ENCODE measurements at regions not wholly inside any gene's neighbourhood (a gene's known extent, or its start where the extent isn't known, plus 50 kb on each side); places are given as distances from the start of the nearest gene placed in this dataset.
A peak's percentile ranks its signal among the peaks of the same experiment; 100 is the strongest.

DNA sequence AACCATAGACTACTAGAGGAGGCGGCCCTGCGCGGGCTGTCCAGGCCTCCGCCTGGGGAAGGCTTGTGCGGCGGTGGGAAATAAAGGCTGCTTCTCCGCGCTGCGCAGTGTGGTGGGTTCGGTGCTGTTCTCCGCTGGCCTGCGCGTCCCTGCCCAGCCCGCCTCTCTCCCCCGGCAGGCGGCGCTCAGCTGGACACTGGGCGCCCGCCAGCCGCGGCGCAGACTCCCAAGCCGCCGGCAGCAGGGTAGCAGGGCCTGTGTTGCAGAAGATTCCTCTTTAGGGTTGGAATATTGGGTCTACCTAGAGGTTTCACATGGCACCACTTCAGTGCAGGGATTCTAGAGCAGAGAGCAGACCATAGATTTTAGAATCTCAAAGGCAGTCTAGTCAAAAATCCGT lies 66.1 kb upstream of the ZPBP start:
- no peak for FAIRE-seq
- no peak for DNase-seq (ENCODE audit: insufficient read length)
- TF ChIP-seq POLR2A (IDR thresholded peaks at IDR 0.05; ENCODE audit: low read depth, low read length) (no peak), POLR2AphosphoS5 (IDR thresholded peaks at IDR 0.05; ENCODE audit: low read depth, low read length) (no peak), TAF1 (IDR thresholded peaks at IDR 0.05; ENCODE audit: borderline replicate concordance, low read depth, low read length) (no peak)

DNA sequence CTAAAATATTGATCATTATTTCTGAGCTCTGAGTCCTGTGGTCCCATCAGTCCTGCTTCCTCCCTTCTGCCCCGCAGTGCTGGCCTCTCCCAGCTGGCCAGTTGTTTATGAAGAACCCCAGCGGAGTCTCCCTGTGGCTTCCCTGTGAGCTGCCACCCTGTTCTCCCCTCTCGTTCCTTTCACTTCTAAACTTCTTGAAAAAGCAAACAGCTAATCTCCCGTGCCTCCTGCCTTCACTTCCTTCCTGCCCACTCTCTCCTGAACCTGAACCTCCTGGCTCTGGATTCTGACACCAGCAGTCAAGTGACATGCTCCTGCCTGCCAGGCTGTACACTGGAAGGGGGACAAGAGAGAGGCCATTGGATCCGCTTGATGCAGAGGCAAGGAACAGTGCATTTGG lies 63.7 kb upstream of the ZPBP start:
- DNase-seq (ENCODE audit: insufficient read length) = no peak
- peak; percentile 38 for FAIRE-seq
- no peak for TF ChIP-seq POLR2AphosphoS5 (IDR thresholded peaks at IDR 0.05; ENCODE audit: low read depth, low read length)

DNA sequence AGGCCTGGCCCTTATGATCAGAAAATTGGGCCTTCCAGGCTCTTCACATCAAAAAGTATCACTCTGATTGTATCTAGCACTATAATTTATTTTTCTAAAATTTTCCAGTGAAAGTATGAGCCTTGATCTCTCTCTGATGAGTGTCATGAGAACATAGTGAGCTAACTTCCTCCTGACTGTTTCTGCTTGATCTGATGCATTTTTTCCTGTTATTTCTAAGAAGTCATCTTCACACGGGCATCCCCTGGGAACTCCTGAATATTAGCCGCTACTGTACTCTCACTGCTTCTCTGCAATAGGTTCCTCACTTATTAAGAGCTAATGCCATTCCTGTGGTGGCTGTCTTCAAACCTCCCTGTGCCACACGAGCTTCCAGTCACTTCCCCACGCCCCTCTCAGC lies 63.1 kb upstream of the ZPBP start:
- no peak for FAIRE-seq
- TF ChIP-seq POLR2A (IDR thresholded peaks at IDR 0.05; ENCODE audit: low read depth, low read length) = no peak
- no peak for TF ChIP-seq TAF1 (IDR thresholded peaks at IDR 0.05; ENCODE audit: borderline replicate concordance, low read depth, low read length)
- no peak for DNase-seq (ENCODE audit: insufficient read length)

DNA sequence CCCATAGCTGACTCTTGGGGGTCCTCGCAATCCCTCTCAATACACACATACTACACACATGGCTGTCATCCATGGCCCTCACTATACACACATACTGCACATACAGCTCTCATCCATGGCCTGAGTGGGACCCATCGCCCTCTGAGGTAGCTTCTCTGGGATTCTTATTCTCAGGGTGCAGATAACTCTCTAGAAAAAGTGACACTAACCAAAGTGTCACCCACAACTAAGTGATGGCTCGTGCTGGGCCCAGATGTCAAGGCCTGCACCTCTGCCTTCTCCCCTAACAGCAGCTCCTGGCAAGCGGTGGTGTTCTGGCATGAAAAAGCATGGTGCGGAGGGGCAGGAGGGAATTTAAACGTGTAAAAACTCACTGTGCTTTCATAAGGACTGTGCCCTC lies 62.7 kb upstream of the ZPBP start:
- DNase-seq (ENCODE audit: insufficient read length) (no peak), FAIRE-seq (no peak)
- no peak for TF ChIP-seq TAF1 (IDR thresholded peaks at IDR 0.05; ENCODE audit: borderline replicate concordance, low read depth, low read length)
- TF ChIP-seq POLR2AphosphoS5 (IDR thresholded peaks at IDR 0.05; ENCODE audit: low read depth, low read length) = no peak
- TF ChIP-seq POLR2A (IDR thresholded peaks at IDR 0.05; ENCODE audit: low read depth, low read length) = no peak

DNA sequence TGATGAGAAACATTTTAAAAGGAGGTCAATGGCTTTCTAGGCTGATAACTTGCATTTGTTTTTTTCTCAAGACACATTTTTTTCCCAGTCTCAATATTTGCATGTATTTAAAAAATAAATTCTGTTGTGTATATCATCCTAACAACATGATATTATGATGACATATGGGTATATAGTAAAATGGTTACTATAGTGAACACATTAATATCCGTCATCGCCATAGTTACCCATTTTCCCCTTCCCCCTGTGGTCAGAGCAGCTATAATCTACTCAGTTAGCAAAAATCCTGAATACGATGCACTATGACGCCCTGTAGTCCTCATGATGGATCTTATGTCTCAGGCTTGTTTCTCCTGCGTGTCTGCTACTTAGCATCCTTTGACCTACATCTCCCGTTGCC lies 60.9 kb upstream of the ZPBP start:
- no peak for DNase-seq (ENCODE audit: insufficient read length)
- TF ChIP-seq POLR2AphosphoS5 (IDR thresholded peaks at IDR 0.05; ENCODE audit: low read depth, low read length) (no peak), POLR2A (IDR thresholded peaks at IDR 0.05; ENCODE audit: low read depth, low read length) (no peak), TAF1 (IDR thresholded peaks at IDR 0.05; ENCODE audit: borderline replicate concordance, low read depth, low read length) (no peak)
- no peak for FAIRE-seq

DNA sequence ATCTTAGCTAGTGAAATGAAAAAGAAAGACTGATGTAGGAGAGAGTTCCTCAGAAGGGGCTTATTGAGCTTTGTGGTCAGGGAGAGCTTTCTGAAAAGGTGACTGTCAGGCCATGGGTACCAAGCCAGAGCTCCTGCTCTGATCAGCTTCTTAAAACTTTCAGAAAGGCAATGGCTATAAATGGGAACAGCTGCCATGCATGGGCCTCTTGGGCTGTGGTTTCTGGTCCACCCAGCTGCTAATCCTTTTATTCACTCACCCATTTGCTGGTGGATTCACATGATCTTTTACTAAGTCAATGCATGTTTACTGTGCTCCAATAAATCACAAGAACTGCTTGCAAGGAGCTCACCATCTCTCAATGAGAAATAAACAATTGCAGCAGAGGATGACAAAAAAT lies 60.1 kb upstream of the ZPBP start:
- FAIRE-seq (peak; percentile 68), DNase-seq (ENCODE audit: insufficient read length) (no peak)
- TF ChIP-seq POLR2A (IDR thresholded peaks at IDR 0.05; ENCODE audit: low read depth, low read length) = no peak
- TF ChIP-seq TAF1 (IDR thresholded peaks at IDR 0.05; ENCODE audit: borderline replicate concordance, low read depth, low read length) = no peak
- TF ChIP-seq POLR2AphosphoS5 (IDR thresholded peaks at IDR 0.05; ENCODE audit: low read depth, low read length) = no peak

DNA sequence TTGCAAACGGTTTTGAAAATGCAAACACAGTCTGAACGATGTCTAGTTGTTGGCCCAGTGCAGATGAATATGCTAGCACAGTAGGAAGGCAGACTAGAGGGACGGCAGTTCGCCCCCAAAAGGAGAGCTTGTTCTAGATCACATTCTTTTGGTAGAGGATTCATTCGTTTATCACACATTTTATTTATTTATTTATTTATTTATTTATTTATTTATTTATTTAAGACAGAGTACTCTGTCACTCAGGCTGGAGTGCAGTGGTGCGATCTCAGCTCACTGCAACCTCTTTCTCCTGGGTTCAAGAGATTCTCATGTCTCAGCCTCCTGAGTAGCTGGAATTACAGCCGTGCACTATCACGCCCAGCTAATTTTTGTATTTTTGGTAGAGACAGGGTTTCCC lies 59.4 kb upstream of the ZPBP start:
- no peak for DNase-seq (ENCODE audit: insufficient read length)
- no peak for FAIRE-seq
- TF ChIP-seq TAF1 (IDR thresholded peaks at IDR 0.05; ENCODE audit: borderline replicate concordance, low read depth, low read length) (no peak), POLR2A (IDR thresholded peaks at IDR 0.05; ENCODE audit: low read depth, low read length) (no peak), POLR2AphosphoS5 (IDR thresholded peaks at IDR 0.05; ENCODE audit: low read depth, low read length) (no peak)

DNA sequence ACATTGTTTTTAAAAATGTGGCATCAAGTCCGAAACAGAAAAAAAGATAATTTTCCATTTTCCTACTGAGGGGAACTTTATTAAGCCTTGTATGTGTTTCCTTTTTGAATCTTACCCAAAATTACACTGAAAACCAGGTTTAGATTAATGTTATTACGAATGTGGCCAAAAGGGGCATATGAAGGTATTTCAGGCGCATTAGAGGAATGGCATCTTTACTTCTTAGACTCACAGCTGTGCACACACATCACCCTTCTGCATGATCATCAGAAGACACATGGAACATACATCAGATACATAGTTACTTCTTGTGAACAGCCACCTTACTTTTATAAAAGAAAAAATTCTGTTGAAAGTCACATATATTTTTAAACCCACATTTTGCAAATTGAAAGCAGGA lies 58.6 kb upstream of the ZPBP start:
- FAIRE-seq (no peak), DNase-seq (ENCODE audit: insufficient read length) (no peak)
- TF ChIP-seq POLR2A (IDR thresholded peaks at IDR 0.05; ENCODE audit: low read depth, low read length) (no peak), TAF1 (IDR thresholded peaks at IDR 0.05; ENCODE audit: borderline replicate concordance, low read depth, low read length) (no peak), POLR2AphosphoS5 (IDR thresholded peaks at IDR 0.05; ENCODE audit: low read depth, low read length) (no peak)

DNA sequence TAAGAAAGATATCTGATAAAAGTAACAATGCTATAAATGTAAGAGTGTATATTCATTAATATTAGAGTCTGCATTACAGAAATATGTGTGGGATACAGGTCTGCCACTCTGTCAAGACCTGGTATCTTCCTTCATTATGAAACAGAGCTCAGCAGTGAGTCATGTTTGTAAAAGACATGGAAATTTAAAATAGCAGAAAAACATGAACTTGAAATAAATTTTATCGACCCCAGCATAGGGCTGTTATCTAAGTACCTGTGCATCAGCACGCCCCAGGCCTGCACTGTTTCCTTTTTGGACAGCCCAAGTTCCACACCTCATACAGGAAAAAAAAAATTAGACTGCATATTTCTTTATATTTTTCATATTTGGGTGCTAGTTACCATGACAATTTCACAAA lies 58.0 kb upstream of the ZPBP start:
- TF ChIP-seq POLR2A (IDR thresholded peaks at IDR 0.05; ENCODE audit: low read depth, low read length) (no peak), POLR2AphosphoS5 (IDR thresholded peaks at IDR 0.05; ENCODE audit: low read depth, low read length) (no peak), TAF1 (IDR thresholded peaks at IDR 0.05; ENCODE audit: borderline replicate concordance, low read depth, low read length) (no peak)
- FAIRE-seq (no peak), DNase-seq (ENCODE audit: insufficient read length) (no peak)

DNA sequence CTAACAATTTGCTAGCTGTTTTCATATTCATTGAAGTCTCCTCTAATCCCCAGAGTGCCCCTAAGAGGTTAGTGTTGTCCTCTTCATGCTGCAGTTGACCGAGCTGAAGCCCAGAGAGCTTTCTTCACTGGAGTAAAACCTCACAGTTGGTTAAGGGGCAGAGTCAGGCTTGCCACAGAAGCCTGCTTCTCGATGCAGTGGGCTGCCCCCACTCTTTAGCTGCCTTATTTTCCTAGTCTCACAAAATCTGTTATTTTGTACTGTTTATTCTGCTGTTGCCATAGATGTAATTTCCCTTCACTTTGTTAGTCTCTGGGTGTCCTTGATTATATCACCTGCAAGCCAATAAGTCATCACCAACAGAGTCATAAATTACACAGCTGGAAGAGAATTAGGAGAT lies 56.3 kb upstream of the ZPBP start:
- no peak for TF ChIP-seq TAF1 (IDR thresholded peaks at IDR 0.05; ENCODE audit: borderline replicate concordance, low read depth, low read length)
- no peak for TF ChIP-seq POLR2AphosphoS5 (IDR thresholded peaks at IDR 0.05; ENCODE audit: low read depth, low read length)
- DNase-seq (ENCODE audit: insufficient read length) = no peak
- FAIRE-seq = peak; percentile 33

DNA sequence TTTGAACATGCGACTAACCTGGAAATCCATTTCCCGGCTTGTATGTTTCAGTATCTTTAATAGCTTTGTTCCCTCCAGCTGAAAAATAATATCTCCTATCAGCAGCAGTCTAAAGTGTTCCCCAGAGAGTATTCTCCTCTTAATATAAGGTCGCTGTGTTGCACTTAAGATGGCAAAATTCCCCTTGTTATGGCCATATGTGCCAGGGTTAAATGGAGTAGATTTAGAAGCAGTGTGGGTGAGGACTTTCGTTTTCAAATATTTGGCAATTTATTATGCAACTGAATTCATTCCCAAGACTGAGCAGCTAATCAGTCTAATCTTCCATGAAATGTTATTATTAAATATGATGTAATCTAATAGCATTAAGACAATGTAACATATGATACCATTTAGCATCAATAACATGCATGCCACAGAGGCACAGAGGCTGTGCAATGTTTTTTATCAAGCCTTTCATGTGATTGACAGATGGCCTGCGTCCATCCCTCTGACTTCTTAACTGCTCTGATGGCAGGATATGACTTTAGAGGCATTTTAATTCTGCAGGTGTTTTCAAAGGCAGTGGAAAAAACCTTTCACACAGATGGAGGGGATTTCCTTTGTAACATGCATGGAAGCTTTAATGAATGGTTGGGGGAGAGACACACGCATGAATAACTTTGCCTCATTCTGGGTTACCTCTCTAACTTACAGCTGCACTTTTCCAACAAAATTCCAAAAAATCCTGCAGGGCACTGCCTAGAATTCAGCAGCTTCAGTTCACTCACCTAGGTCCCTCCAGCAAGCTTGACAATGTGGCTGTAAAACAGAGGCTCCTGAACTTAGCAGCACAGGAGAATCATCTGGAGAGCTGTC lies 55.1 kb upstream of the ZPBP start:
- peak; percentile 93 for FAIRE-seq
- TF ChIP-seq POLR2A (IDR thresholded peaks at IDR 0.05; ENCODE audit: low read depth, low read length) (no peak), POLR2AphosphoS5 (IDR thresholded peaks at IDR 0.05; ENCODE audit: low read depth, low read length) (no peak), TAF1 (IDR thresholded peaks at IDR 0.05; ENCODE audit: borderline replicate concordance, low read depth, low read length) (no peak)

DNA sequence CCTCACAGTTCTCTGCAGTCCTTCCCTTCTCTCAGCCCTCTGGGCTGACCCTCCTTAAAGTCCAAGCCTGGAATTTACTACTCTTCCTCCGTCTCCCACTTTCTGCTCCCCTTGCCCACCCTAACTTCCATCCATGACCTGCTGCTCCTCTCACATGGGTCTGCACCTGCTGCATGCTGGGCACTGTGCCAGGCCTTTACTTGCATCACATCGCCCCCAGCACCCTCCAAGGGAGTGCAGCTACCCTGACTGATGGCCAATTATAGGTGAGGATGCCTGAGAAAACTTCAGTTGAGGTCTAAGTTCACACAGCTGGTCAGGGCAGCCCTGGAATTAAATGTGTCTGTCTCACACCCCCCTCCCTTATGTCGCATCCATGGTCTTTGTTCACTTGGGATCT lies 53.6 kb upstream of the ZPBP start:
- TF ChIP-seq TAF1 (IDR thresholded peaks at IDR 0.05; ENCODE audit: borderline replicate concordance, low read depth, low read length) (no peak), POLR2AphosphoS5 (IDR thresholded peaks at IDR 0.05; ENCODE audit: low read depth, low read length) (no peak), POLR2A (IDR thresholded peaks at IDR 0.05; ENCODE audit: low read depth, low read length) (no peak)
- FAIRE-seq = peak; percentile 50
- DNase-seq (ENCODE audit: insufficient read length) = no peak

More for the DNA sequence above, 55.1 kb upstream of the ZPBP start:
- no peak for DNase-seq (ENCODE audit: insufficient read length)
